Thymus (tissue), 11 donors: ENCODE measurements at regions not wholly inside any gene's neighbourhood (a gene's known extent, or its start where the extent isn't known, plus 50 kb on each side); places are given as distances from the start of the nearest gene placed in this dataset.

Experiments
- DNase-seq, 9 donors: peaks; one replicate each; pipeline ENCODE4 v3.0.0-alpha.2; 2013; ENCODE audit warnings: low spot score in 9 of 9, low read depth in 6 of 9, missing footprints in 1 of 9
- H3K27ac ChIP-seq, 2 donors: one replicate each; pipeline ENCODE4 v1.5.1; 2013; ENCODE audit warnings: control low read depth in 1 of 2, low read depth in 1 of 2, low read length in 1 of 2, mild to moderate bottlenecking in 1 of 2, moderate library complexity in 1 of 2
- H3K27me3 ChIP-seq, 2 donors: one replicate each; pipeline ENCODE4 v1.5.1; 2013; ENCODE audit warnings: low read length in 1 of 2; ENCODE audit not compliant: control insufficient read depth in 2 of 2, insufficient read depth in 1 of 2
- H3K36me3 ChIP-seq, 2 donors: one replicate each; pipeline ENCODE4 v1.5.1; 2013; ENCODE audit warnings: low read length in 1 of 2, mild to moderate bottlenecking in 1 of 2, moderate library complexity in 1 of 2; ENCODE audit not compliant: control insufficient read depth in 2 of 2, insufficient read depth in 2 of 2
- H3K4me1 ChIP-seq, 2 donors: one replicate each; pipeline ENCODE4 v1.5.1; 2013; ENCODE audit warnings: low read length in 2 of 2; ENCODE audit not compliant: control insufficient read depth in 2 of 2, insufficient read depth in 2 of 2
- H3K4me3 ChIP-seq, 2 donors: one replicate each; pipeline ENCODE4 v1.5.1; 2013; ENCODE audit warnings: low read length in 2 of 2, control low read depth in 1 of 2, mild to moderate bottlenecking in 1 of 2
- H3K9me3 ChIP-seq, 2 donors: one replicate each; pipeline ENCODE4 v1.5.1; 2013; ENCODE audit warnings: low read length in 1 of 2, mild to moderate bottlenecking in 1 of 2; ENCODE audit not compliant: control insufficient read depth in 2 of 2, insufficient read depth in 1 of 2
- WGBS: extraction: QIAGEN DNeasy Blood & Tissue Kit; methylation state at CpG from one replicate; pipeline ENCODE4 v1.1.7; 2013; 5-methylcytosine and 5-hydroxymethylcytosine counted together
- donor health status: healthy.

- WGBS = 97% methylated on average over 3 of the region's 3 CpGs
- no peaks in the 10 kb centered on the region for H3K27me3 ChIP-seq
- H3K4me3 ChIP-seq = no peak overlapping the region
- no peak overlapping the region for H3K27ac ChIP-seq
- no peaks in the 10 kb centered on the region for H3K9me3 ChIP-seq
- DNase-seq = no peak
- H3K4me1 ChIP-seq = no peaks in the 10 kb centered on the region
- H3K36me3 ChIP-seq = no peaks in the 10 kb centered on the region
Measured at GRCh38 chr3:150145659-150146058, 175.0 kb upstream of the PFN2 start.

DNA sequence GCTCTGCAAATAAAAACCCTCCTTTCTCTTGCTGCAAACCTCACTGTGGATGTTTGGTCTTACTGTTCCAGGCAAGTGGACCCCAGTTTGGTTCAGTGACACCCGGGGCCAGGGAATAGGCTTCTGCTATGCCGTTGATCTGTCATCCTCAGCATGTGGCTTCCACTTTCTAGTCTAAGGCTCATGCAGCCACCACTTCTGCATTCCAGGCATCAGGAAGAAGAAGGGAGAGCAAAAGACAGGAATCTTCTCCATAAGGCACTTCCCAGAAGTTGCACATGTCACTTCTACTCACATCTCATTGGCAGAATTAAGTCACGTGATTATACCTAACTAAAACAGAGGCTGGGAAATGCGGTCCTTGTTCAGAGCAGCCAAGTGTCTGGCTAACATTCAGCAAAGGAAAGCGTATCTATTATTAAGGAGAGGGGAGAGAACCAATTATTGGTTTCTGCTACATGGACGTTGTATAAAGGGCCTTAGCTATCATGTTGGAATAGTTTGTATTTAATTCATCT, 173.6 kb upstream of the PFN2 start:
- no peak overlapping the region for H3K27ac ChIP-seq
- WGBS = 76% methylated on average over 6 of the region's 6 CpGs
- no peaks in the 10 kb centered on the region for H3K9me3 ChIP-seq
- no peak overlapping the region for H3K4me3 ChIP-seq
- H3K36me3 ChIP-seq = no peaks in the 10 kb centered on the region
- H3K4me1 ChIP-seq = no peaks in the 10 kb centered on the region
- no peak for DNase-seq
- no peaks in the 10 kb centered on the region for H3K27me3 ChIP-seq

- H3K4me3 ChIP-seq = no peak overlapping the region
- H3K27me3 ChIP-seq = no peaks in the 10 kb centered on the region
- DNase-seq = no peak
- H3K27ac ChIP-seq = no peak overlapping the region
- no peaks in the 10 kb centered on the region for H3K4me1 ChIP-seq
- H3K36me3 ChIP-seq = no peaks in the 10 kb centered on the region
- H3K9me3 ChIP-seq = no peaks in the 10 kb centered on the region
Measured at GRCh38 chr3:150142936-150143335, 172.2 kb upstream of the PFN2 start.

DNA sequence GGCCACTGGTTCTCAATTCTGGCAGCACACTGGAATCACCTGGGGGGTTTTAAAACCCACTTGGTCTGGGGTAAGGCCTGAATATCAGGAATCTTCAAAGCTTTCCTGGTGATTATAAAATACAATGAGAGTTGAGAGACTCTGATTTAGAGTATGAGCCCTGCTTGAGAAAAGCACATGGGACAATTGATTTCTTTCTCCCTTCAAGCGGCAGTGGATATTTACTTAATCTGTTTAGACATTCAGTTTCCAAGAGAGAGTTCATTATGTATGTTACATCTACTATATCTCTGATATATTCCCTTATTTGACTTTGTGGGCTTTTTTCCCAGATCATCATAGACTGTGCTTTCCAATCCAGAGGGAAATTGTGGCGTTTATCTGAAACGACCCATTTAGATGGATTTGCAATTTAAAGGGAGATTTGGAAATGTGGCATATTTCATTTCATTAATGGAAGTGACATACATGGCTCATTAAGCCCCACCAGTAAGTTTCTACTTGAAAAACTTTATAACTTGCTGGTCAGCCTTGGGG, 171.2 kb upstream of the PFN2 start:
- DNase-seq = no peak
- Histone ChIP-seq H3K9me3 (no peaks in the 10 kb centered on the region), H3K4me3 (no peak overlapping the region), H3K27me3 (no peaks in the 10 kb centered on the region), H3K4me1 (no peaks in the 10 kb centered on the region), H3K27ac (no peak overlapping the region), H3K36me3 (no peaks in the 10 kb centered on the region)
- WGBS = 95% methylated on average over 3 of the region's 3 CpGs

- no peak overlapping the region for H3K27ac ChIP-seq
- 97% methylated on average over 14 of the region's 14 CpGs for WGBS
Measured at GRCh38 chr3:150140614-150141321, 170.1 kb upstream of the PFN2 start.

GRCh38 chr3:150138824-150139223, 168.1 kb upstream of the PFN2 start:
- no peak overlapping the region for H3K4me3 ChIP-seq
- no peak overlapping the region for H3K27ac ChIP-seq
- DNase-seq = no peak
- no peaks in the 10 kb centered on the region for H3K4me1 ChIP-seq
- H3K27me3 ChIP-seq = no peaks in the 10 kb centered on the region
- WGBS = 93% methylated on average over 3 of the region's 3 CpGs
- no peaks in the 10 kb centered on the region for H3K36me3 ChIP-seq
- no peaks in the 10 kb centered on the region for H3K9me3 ChIP-seq

More at GRCh38 chr3:150140614-150141321, 170.1 kb upstream of the PFN2 start:
- H3K4me3 ChIP-seq = no peak overlapping the region
- H3K4me1 ChIP-seq = no peaks in the 10 kb centered on the region
- H3K9me3 ChIP-seq = no peaks in the 10 kb centered on the region
- no peaks in the 10 kb centered on the region for H3K36me3 ChIP-seq
- DNase-seq = no peak
- no peaks in the 10 kb centered on the region for H3K27me3 ChIP-seq

- H3K4me1 ChIP-seq = no peaks in the 10 kb centered on the region
- no peaks in the 10 kb centered on the region for H3K27me3 ChIP-seq
- H3K36me3 ChIP-seq = no peaks in the 10 kb centered on the region
- H3K9me3 ChIP-seq = no peaks in the 10 kb centered on the region
- H3K27ac ChIP-seq = no peak overlapping the region
- H3K4me3 ChIP-seq = no peak overlapping the region
- DNase-seq = no peak
Measured at GRCh38 chr3:150136242-150136641, 165.5 kb upstream of the PFN2 start.

GRCh38 chr3:150135287-150135721, 164.6 kb upstream of the PFN2 start:
- WGBS = 100% methylated on average over 1 of the region's 1 CpG
- H3K4me3 ChIP-seq = no peak overlapping the region
- no peaks in the 10 kb centered on the region for H3K36me3 ChIP-seq
- no peaks in the 10 kb centered on the region for H3K27me3 ChIP-seq
- H3K27ac ChIP-seq = no peak overlapping the region
- no peaks in the 10 kb centered on the region for H3K4me1 ChIP-seq
- no peak for DNase-seq
- H3K9me3 ChIP-seq = no peaks in the 10 kb centered on the region

DNA sequence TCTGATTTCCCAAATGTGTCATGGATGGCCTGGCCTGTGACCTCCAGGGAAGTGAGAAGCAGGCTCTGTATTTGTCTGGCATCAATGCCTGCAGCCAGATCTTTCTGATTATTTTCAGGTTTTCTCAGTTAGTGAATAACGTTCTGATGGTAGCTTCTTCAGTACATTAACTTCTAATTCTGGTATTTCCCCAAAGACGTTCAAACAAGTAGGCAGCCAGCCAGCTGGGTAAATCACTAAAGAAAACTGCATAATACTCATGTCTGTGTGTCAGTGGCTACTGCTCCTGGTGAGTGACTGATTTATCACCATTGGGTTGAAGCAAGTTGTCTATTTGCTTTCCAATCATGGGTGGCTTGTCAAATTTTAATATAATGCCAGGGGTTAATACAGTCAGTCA, 162.6 kb upstream of the PFN2 start:
- DNase-seq = no peak
- 92% methylated on average over 2 of the region's 2 CpGs for WGBS
- no peak overlapping the region for H3K4me3 ChIP-seq
- H3K9me3 ChIP-seq = no peaks in the 10 kb centered on the region
- H3K27me3 ChIP-seq = no peaks in the 10 kb centered on the region
- H3K4me1 ChIP-seq = no peaks in the 10 kb centered on the region
- no peaks in the 10 kb centered on the region for H3K36me3 ChIP-seq
- H3K27ac ChIP-seq = no peak overlapping the region
